GM23338 (cell line): ENCODE measurements at regions not wholly inside any gene's neighbourhood (a gene's known extent, or its start where the extent isn't known, plus 50 kb on each side); places are given as distances from the start of the nearest gene placed in this dataset.

Experiments
- ATAC-seq: fragments of 200-7000 bp; cut with Tn5 transposase; 3 replicates; pipeline ENCODE4 v1.9.1; 2020
- DNase-seq: peaks from one replicate; pipeline ENCODE4 v3.0.0-alpha.2; 2015; ENCODE audit warnings: low spot score
- H2AFZ ChIP-seq: fragments of 200-600 bp; sonication (generic); 2 replicates; pipeline ENCODE4 v1.8.0; 2016; ENCODE audit warnings: antibody characterized with exemption, mild to moderate bottlenecking, moderate library complexity
- H3F3A ChIP-seq: fragments of 200-600 bp; sonication (generic); replicated peaks from 2 replicates; pipeline ENCODE4 v1.8.0; 2017; ENCODE audit warnings: antibody characterized with exemption, mixed run types, low read depth
- H3K27ac ChIP-seq: fragments of 200-600 bp; sonication (generic); 2 replicates; pipeline ENCODE4 v1.6.1; 2016; ENCODE audit warnings: low read depth
- H3K27me3 ChIP-seq: fragments of 200-600 bp; sonication (generic); 2 replicates; pipeline ENCODE4 v1.8.0; 2016; ENCODE audit warnings: mild to moderate bottlenecking, mixed run types, moderate library complexity; ENCODE audit not compliant: insufficient read depth
- H3K36me3 ChIP-seq: fragments of 200-600 bp; sonication (generic); 2 replicates; pipeline ENCODE4 v1.8.0; 2016; ENCODE audit warnings: mild to moderate bottlenecking; ENCODE audit not compliant: insufficient read depth
- H3K4me1 ChIP-seq: fragments of 200-600 bp; sonication (generic); 2 replicates; pipeline ENCODE4 v1.8.0; 2016; ENCODE audit warnings: mild to moderate bottlenecking, moderate library complexity; ENCODE audit not compliant: insufficient read depth
- H3K4me2 ChIP-seq: fragments of 200-600 bp; sonication (generic); 2 replicates; pipeline ENCODE4 v1.7.1; 2017; ENCODE audit warnings: mixed run types
- H3K4me3 ChIP-seq: fragments of 200-600 bp; sonication (generic); 2 replicates; pipeline ENCODE4 v1.6.1; 2016; ENCODE audit warnings: mixed run types
- H3K79me2 ChIP-seq: fragments of 200-600 bp; sonication (generic); replicated peaks from 2 replicates; pipeline ENCODE4 v1.8.0; 2017; ENCODE audit warnings: mild to moderate bottlenecking; ENCODE audit not compliant: insufficient read depth
- H3K9me2 ChIP-seq: fragments of 200-600 bp; sonication (generic); 2 replicates; pipeline ENCODE4 v1.8.0; 2017; ENCODE audit not compliant: insufficient read depth
- H4K20me1 ChIP-seq: fragments of 200-600 bp; sonication (generic); replicated peaks from 2 replicates; pipeline ENCODE4 v1.8.0; 2017; ENCODE audit warnings: mild to moderate bottlenecking; ENCODE audit not compliant: insufficient read depth
- H3K27ac Mint-ChIP-seq: 2 replicates; pipeline ENCODE4 v1.8.0; 2020; ENCODE audit warnings: inconsistent platforms, mild to moderate bottlenecking, moderate library complexity, mixed read lengths
- H3K27me3 Mint-ChIP-seq: 3 replicates; pipeline ENCODE4 v1.8.0; 2022; ENCODE audit warnings: low read depth, mild to moderate bottlenecking, moderate library complexity, mixed read lengths, inconsistent platforms; ENCODE audit not compliant: insufficient read depth, poor library complexity
- H3K36me3 Mint-ChIP-seq: 3 replicates; pipeline ENCODE4 v1.8.0; 2021; ENCODE audit warnings: low read depth, mild to moderate bottlenecking, inconsistent platforms, moderate library complexity, mixed read lengths
- H3K4me1 Mint-ChIP-seq: 3 replicates; pipeline ENCODE4 v1.8.0; 2020; ENCODE audit warnings: mild to moderate bottlenecking, inconsistent platforms, mixed read lengths
- H3K4me3 Mint-ChIP-seq: 3 replicates; pipeline ENCODE4 v1.8.0; 2021; ENCODE audit warnings: moderate library complexity, mild to moderate bottlenecking, inconsistent platforms, mixed read lengths
- H3K9me3 Mint-ChIP-seq: 3 replicates; pipeline ENCODE4 v1.8.0; 2020; ENCODE audit warnings: moderate library complexity, mild to moderate bottlenecking, inconsistent platforms, mixed read lengths
- CREB1 ChIP-seq: fragments of 250-450 bp; sonication (Bioruptor Pico); IDR thresholded peaks from 2 replicates; pipeline ENCODE4 v1.5.0; 2020; ENCODE audit warnings: low read depth, mild to moderate bottlenecking, moderate library complexity
- CTCF ChIP-seq, 2 experiments: fragments of 200-600 bp in 1 of 2; sonication (generic) in 1 of 2; conservative IDR thresholded peaks; 2 replicates each; pipeline versions ENCODE4 v1.5.1 to v1.6.1; 2016 to 2017; ENCODE audit warnings: antibody characterized with exemption in 2 of 2, low read depth in 2 of 2, mild to moderate bottlenecking in 2 of 2, moderate library complexity in 1 of 2
- ETS1 ChIP-seq: IDR thresholded peaks from 2 replicates; pipeline ENCODE4 v1.6.1; 2016; ENCODE audit warnings: antibody characterized with exemption
- EZH2 ChIP-seq: fragments of 200-600 bp; sonication (generic); IDR thresholded peaks from one replicate; pipeline ENCODE4 v1.8.0; 2017; ENCODE audit warnings: antibody characterized with exemption, mild to moderate bottlenecking, low read depth; ENCODE audit not compliant: unreplicated experiment
- EZH2phosphoT487 ChIP-seq: fragments of 200-600 bp; sonication (generic); IDR thresholded peaks from one replicate; pipeline ENCODE4 v1.8.1; 2018; ENCODE audit warnings: antibody characterized with exemption; ENCODE audit not compliant: unreplicated experiment
- JUNB ChIP-seq: IDR thresholded peaks from one replicate; pipeline ENCODE4 v1.6.1; 2016; ENCODE audit warnings: antibody characterized with exemption; ENCODE audit not compliant: unreplicated experiment
- NANOG ChIP-seq: IDR thresholded peaks from 2 replicates; pipeline ENCODE4 v1.6.1; 2016; ENCODE audit warnings: antibody characterized with exemption, borderline replicate concordance
- POLR2AphosphoS5 ChIP-seq: IDR thresholded peaks from 2 replicates; pipeline ENCODE4 v1.6.1; 2016; ENCODE audit warnings: antibody characterized with exemption, low read depth
- REST ChIP-seq: IDR thresholded peaks from one replicate; pipeline ENCODE4 v1.6.1; 2018; ENCODE audit warnings: antibody characterized with exemption; ENCODE audit not compliant: unreplicated experiment
- STAT1 ChIP-seq: IDR thresholded peaks from one replicate; pipeline ENCODE4 v1.6.1; 2016; ENCODE audit warnings: antibody characterized with exemption; ENCODE audit not compliant: unreplicated experiment
- ZNF114 ChIP-seq: fragments of 250-450 bp; sonication (Bioruptor Pico); IDR thresholded peaks from 2 replicates; pipeline ENCODE4 v1.5.0; 2020; ENCODE audit warnings: mild to moderate bottlenecking, moderate library complexity
- TF ChIP-seq, protein P1 (sequence below): fragments of 250-450 bp; sonication (Bioruptor Pico); IDR thresholded peaks from 2 replicates; pipeline ENCODE4 v1.5.0; 2020; ENCODE audit warnings: mild to moderate bottlenecking, moderate library complexity

DNA sequence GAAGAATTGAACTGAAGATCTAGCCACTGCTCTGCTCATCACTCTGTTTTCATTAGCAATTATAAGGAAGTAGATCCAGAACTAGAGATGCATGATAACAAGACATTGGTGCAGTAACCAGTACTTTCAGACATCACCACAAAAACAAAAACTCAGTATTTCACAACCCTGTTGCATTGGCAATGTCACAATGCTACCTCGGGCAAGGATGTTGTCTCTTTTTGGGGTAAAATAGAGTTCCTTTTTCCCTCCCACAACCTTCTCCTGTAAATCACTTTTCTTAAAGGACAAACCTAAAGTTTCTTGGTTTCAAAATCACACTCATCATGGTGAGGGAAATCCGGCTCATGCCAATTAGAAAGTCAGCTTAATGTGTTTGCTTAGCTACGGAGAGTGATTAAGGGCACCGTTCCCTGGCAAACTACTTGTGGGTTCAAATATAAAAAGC, 420.1 kb upstream of the MEF2C start (continued):
- TF ChIP-seq STAT1 (no peak), EZH2 (no peak), JUNB (no peak)

DNA sequence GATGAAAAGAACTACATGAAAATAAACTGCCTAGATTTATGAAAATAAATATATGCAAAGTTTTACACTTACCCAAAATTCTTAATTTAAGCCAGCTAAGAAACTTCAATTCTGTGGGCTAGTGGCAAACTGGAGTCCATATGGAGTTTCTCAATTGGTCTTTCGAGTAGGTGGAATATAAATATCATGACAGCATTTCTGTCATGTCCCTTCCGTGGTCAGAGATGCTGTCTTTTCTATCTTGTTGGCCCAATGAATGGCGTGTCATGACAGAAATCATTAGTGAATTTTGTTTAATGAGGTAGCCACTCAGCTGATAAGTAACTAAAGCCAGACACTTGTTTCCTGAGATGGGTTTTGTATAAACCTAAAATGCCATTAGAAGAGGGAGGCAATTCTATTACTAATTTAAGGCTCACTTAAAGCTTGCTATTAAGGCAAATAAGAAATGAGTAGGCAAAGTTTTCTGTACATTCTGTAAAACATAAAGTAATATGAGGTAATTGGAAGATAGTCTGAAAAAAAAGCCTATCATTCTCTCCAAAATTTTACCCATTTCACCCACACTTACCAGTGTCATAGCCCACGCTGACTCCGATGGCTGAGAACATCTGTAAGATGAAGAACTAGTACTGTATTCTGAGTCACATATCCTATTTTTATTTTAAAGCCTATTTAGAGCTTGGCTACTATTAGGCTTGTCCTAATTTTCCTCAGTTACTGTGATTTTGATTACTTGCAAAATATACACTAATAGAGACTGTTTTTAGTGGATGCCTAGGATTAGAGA, 419.3 kb upstream of the MEF2C start:
- ATAC-seq: no peak
- Histone ChIP-seq H3K4me1 (no peaks in the 10 kb centered on the region), H3K4me3 (no peak overlapping the region), H3K36me3 (no peaks in the 10 kb centered on the region), H3K9me2 (no peaks in the 10 kb centered on the region; the same call in 1 of the 2 replicates), H3K4me2 (no peak overlapping the region), H3F3A (no peaks in the 10 kb centered on the region), H3K27ac (no peak overlapping the region), H3K27me3 (no peaks in the 10 kb centered on the region), H3K79me2 (no peaks in the 10 kb centered on the region), H2AFZ (no peak overlapping the region), H4K20me1 (no peaks in the 10 kb centered on the region)
- Mint-ChIP-seq H3K4me3 (no peak overlapping the region), H3K27me3 (no peaks in the 10 kb centered on the region), H3K9me3 (no peaks in the 10 kb centered on the region; the same call in 2 of the 3 replicates), H3K4me1 (no peaks in the 10 kb centered on the region), H3K36me3 (no peaks in the 10 kb centered on the region), H3K27ac (no peak overlapping the region)
- DNase-seq: no peak
- TF ChIP-seq EZH2phosphoT487 (no peak), ZNF114 (CRISPR knock-in tag) (no peak), CREB1 (CRISPR knock-in tag) (no peak), STAT1 (no peak), NANOG (no peak), ETS1 (no peak), POLR2AphosphoS5 (no peak), CTCF (conservative IDR thresholded peaks at IDR 0.05; ENCODE audit: low read depth in 2 of 2) (no peak), JUNB (no peak), REST (no peak)
- TF ChIP-seq, protein P1, sequence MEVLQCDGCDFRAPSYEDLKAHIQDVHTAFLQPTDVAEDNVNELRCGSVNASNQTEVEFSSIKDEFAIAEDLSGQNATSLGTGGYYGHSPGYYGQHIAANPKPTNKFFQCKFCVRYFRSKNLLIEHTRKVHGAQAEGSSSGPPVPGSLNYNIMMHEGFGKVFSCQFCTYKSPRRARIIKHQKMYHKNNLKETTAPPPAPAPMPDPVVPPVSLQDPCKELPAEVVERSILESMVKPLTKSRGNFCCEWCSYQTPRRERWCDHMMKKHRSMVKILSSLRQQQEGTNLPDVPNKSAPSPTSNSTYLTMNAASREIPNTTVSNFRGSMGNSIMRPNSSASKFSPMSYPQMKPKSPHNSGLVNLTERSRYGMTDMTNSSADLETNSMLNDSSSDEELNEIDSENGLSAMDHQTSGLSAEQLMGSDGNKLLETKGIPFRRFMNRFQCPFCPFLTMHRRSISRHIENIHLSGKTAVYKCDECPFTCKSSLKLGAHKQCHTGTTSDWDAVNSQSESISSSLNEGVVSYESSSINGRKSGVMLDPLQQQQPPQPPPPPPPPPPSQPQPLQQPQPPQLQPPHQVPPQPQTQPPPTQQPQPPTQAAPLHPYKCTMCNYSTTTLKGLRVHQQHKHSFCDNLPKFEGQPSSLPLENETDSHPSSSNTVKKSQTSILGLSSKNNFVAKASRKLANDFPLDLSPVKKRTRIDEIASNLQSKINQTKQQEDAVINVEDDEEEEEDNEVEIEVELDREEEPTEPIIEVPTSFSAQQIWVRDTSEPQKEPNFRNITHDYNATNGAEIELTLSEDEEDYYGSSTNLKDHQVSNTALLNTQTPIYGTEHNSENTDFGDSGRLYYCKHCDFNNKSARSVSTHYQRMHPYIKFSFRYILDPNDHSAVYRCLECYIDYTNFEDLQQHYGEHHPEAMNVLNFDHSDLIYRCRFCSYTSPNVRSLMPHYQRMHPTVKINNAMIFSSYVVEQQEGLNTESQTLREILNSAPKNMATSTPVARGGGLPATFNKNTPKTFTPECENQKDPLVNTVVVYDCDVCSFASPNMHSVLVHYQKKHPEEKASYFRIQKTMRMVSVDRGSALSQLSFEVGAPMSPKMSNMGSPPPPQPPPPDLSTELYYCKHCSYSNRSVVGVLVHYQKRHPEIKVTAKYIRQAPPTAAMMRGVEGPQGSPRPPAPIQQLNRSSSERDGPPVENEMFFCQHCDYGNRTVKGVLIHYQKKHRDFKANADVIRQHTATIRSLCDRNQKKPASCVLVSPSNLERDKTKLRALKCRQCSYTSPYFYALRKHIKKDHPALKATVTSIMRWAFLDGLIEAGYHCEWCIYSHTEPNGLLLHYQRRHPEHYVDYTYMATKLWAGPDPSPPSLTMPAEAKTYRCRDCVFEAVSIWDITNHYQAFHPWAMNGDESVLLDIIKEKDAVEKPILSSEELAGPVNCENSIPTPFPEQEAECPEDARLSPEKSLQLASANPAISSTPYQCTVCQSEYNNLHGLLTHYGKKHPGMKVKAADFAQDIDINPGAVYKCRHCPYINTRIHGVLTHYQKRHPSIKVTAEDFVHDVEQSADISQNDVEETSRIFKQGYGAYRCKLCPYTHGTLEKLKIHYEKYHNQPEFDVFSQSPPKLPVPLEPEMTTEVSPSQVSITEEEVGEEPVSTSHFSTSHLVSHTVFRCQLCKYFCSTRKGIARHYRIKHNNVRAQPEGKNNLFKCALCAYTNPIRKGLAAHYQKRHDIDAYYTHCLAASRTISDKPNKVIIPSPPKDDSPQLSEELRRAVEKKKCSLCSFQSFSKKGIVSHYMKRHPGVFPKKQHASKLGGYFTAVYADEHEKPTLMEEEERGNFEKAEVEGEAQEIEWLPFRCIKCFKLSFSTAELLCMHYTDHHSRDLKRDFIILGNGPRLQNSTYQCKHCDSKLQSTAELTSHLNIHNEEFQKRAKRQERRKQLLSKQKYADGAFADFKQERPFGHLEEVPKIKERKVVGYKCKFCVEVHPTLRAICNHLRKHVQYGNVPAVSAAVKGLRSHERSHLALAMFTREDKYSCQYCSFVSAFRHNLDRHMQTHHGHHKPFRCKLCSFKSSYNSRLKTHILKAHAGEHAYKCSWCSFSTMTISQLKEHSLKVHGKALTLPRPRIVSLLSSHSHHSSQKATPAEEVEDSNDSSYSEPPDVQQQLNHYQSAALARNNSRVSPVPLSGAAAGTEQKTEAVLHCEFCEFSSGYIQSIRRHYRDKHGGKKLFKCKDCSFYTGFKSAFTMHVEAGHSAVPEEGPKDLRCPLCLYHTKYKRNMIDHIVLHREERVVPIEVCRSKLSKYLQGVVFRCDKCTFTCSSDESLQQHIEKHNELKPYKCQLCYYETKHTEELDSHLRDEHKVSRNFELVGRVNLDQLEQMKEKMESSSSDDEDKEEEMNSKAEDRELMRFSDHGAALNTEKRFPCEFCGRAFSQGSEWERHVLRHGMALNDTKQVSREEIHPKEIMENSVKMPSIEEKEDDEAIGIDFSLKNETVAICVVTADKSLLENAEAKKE (CRISPR knock-in tag): no peak
